HCT116 (cell line): ENCODE measurements at regions not wholly inside any gene's neighbourhood (a gene's known extent, or its start where the extent isn't known, plus 50 kb on each side); places are given as distances from the start of the nearest gene placed in this dataset.

Source experiments
- ATAC-seq: fragments of 200-7000 bp; cut with Tn5 transposase; 2 replicates; pipeline ENCODE4 v1.9.1; 2020; ENCODE audit warnings: mild to moderate bottlenecking, moderate library complexity
- BruUV-seq: library from RNA; stranded (reverse); fragments of 400-500 nt; replicated peaks from 2 replicates; lab custom pipeline; 2021; lab: Mats Ljungman, UMichigan
- CTCF ChIA-PET: fragments of 300-600 bp; sonication (Branson Sonifier 250); formaldehyde crosslinking; loops from one replicate; lab custom pipeline; 2021; ENCODE audit warnings: antibody characterized with exemption; lab: Charles Lee
- POLR2A ChIA-PET: fragments of 300-600, 350-600 bp; sonication (Branson Sonifier 250); formaldehyde crosslinking; loops from one replicate; lab custom pipeline; 2021; ENCODE audit warnings: antibody characterized with exemption; lab: Charles Lee
- RAD21 ChIA-PET, 2 experiments: fragments of 300-600 bp; sonication (Branson Sonifier 250); formaldehyde crosslinking; loops; one replicate each; lab custom pipeline; 2023; ENCODE audit warnings: low total read pairs in 2 of 2; ENCODE audit not compliant: uncharacterized antibody in 2 of 2, unreplicated experiment in 2 of 2, low non-redundant PET in 1 of 2; lab: Charles Lee
- DNase-seq: peaks from one replicate; pipeline ENCODE4 v3.0.0-alpha.2; 2010; ENCODE audit warnings: low read depth, low spot score
- H2AFZ ChIP-seq: fragments of 200-600 bp; shearing (Covaris generic), sonication (generic); 2 replicates; pipeline ENCODE4 v1.6.1; 2017; ENCODE audit warnings: low read depth, mixed run types, mixed read lengths, antibody characterized with exemption, low read length; ENCODE audit not compliant: poor library complexity, severe bottlenecking
- H3K27ac ChIP-seq: 2 replicates; pipeline ENCODE4 v1.5.1; 2012; ENCODE audit warnings: low read depth, low read length
- H3K27me3 ChIP-seq: fragments of 200-600 bp; sonication (generic); 2 replicates; pipeline ENCODE4 v1.6.1; 2016; ENCODE audit warnings: mixed run types, low read length, mixed read lengths; ENCODE audit not compliant: insufficient read depth
- H3K36me3 ChIP-seq, 2 experiments: fragments of 200-500 bp in 1 of 2; fragments of 200-600 bp in 1 of 2; sonication (Bioruptor generic) in 1 of 2; sonication (generic) in 1 of 2; 2 replicates each; pipeline versions ENCODE4 v1.5.1 to v1.6.1; 2014 to 2016; ENCODE audit warnings: low read length in 2 of 2, inconsistent platforms in 1 of 2, mixed read lengths in 1 of 2, mixed run types in 1 of 2; ENCODE audit not compliant: insufficient read depth in 2 of 2, control insufficient read depth in 1 of 2
- H3K4me1 ChIP-seq, 2 experiments: fragments of 200-600 bp in 1 of 2; sonication (generic) in 1 of 2; 2 replicates each; pipeline versions ENCODE4 v1.5.1 to v1.6.1; 2012 to 2017; ENCODE audit warnings: low read length in 2 of 2, inconsistent platforms in 1 of 2, mild to moderate bottlenecking in 1 of 2, mixed read lengths in 1 of 2, mixed run types in 1 of 2, moderate library complexity in 1 of 2; ENCODE audit not compliant: insufficient read depth in 2 of 2, control insufficient read depth in 1 of 2
- H3K4me2 ChIP-seq: fragments of 200-600 bp; sonication (generic); 2 replicates; pipeline ENCODE4 v1.6.1; 2017; ENCODE audit warnings: mixed run types, low read length, mixed read lengths
- H3K4me3 ChIP-seq, 2 experiments: fragments of 200-600 bp in 1 of 2; sonication (generic) in 1 of 2; replicated peaks in 1 of 2; 2 replicates each; pipeline ENCODE4 v1.5.1; 2011 to 2016; ENCODE audit warnings: low read length in 2 of 2, control low read depth in 1 of 2, low read depth in 1 of 2, mild to moderate bottlenecking in 1 of 2, mixed read lengths in 1 of 2, mixed run types in 1 of 2
- H3K79me2 ChIP-seq: fragments of 200-600 bp; sonication (generic); 2 replicates; pipeline ENCODE4 v1.6.1; 2017; ENCODE audit warnings: mild to moderate bottlenecking, mixed run types, low read length, moderate library complexity, mixed read lengths; ENCODE audit not compliant: insufficient read depth
- H3K9ac ChIP-seq: fragments of 200-600 bp; sonication (generic); 2 replicates; pipeline ENCODE4 v1.6.1; 2016; ENCODE audit warnings: low read length, mixed read lengths
- H3K9me2 ChIP-seq: fragments of 200-600 bp; sonication (generic), shearing (Covaris generic); 2 replicates; pipeline ENCODE4 v1.6.1; 2017; ENCODE audit warnings: mixed run types, mild to moderate bottlenecking, moderate library complexity; ENCODE audit not compliant: insufficient read depth
- H3K9me3 ChIP-seq, 2 experiments: fragments of 200-500 bp in 1 of 2; fragments of 200-600 bp in 1 of 2; sonication (Bioruptor generic) in 1 of 2; sonication (generic) in 1 of 2; 2 replicates each; pipeline ENCODE4 v1.6.1; 2014 to 2017; ENCODE audit warnings: low read length in 2 of 2, mixed read lengths in 2 of 2, inconsistent platforms in 1 of 2, low read depth in 1 of 2, mild to moderate bottlenecking in 1 of 2, mixed run types in 1 of 2, moderate library complexity in 1 of 2; ENCODE audit not compliant: control insufficient read depth in 1 of 2, insufficient read depth in 1 of 2
- H4K20me1 ChIP-seq: fragments of 200-600 bp; sonication (generic), shearing (Covaris generic); 2 replicates; pipeline ENCODE4 v1.6.1; 2017; ENCODE audit warnings: mixed run types, mild to moderate bottlenecking, moderate library complexity; ENCODE audit not compliant: insufficient read depth
- CBX3 ChIP-seq: IDR thresholded peaks from 2 replicates; pipeline ENCODE4 v1.6.1; 2012; ENCODE audit warnings: low read depth
- EGR1 ChIP-seq: IDR thresholded peaks from 2 replicates; pipeline ENCODE4 v1.6.1; 2012; ENCODE audit warnings: low read depth
- RAD21 ChIP-seq: IDR thresholded peaks from 2 replicates; pipeline ENCODE4 v1.6.1; 2012; ENCODE audit warnings: low read depth, mild to moderate bottlenecking
- TCF7L2 ChIP-seq: IDR thresholded peaks from 2 replicates; pipeline ENCODE4 v1.7.0; 2011; ENCODE audit warnings: borderline replicate concordance, inconsistent platforms; ENCODE audit not compliant: insufficient read depth, insufficient read length; ENCODE audit errors: extremely low read depth
- YY1 ChIP-seq: IDR thresholded peaks from 2 replicates; pipeline ENCODE4 v1.6.1; 2011; ENCODE audit warnings: low read length, low read depth, moderate library complexity, mild to moderate bottlenecking; ENCODE audit not compliant: insufficient replicate concordance; ENCODE audit errors: extremely low read depth
- ZFX ChIP-seq: fragments of 450-650 bp; IDR thresholded peaks from 2 replicates; pipeline ENCODE4 v1.6.1; 2017
- ZNF274 ChIP-seq: fragments of 200-500 bp; sonication (Bioruptor generic); IDR thresholded peaks from 2 replicates; pipeline ENCODE4 v1.6.1; 2014; ENCODE audit warnings: mild to moderate bottlenecking, low read depth, low read length, inconsistent platforms
- intact Hi-C: fragments of 100-400 bp; cut with micrococcal nuclease; formaldehyde crosslinking; loops from 2 replicates; pipeline ENCODE4 v1.10.0; 2022
- TF ChIP-seq, protein P1 (sequence below): IDR thresholded peaks from 2 replicates; pipeline ENCODE4 v1.6.1; 2012
- TF ChIP-seq, protein P2 (sequence below), 3 experiments: fragments of 200-600 bp in 1 of 3; sonication (generic) in 1 of 3; IDR thresholded peaks in 2 of 3; conservative IDR thresholded peaks in 1 of 3; 2 replicates each; pipeline ENCODE4 v1.5.1; 2012 to 2017; ENCODE audit warnings: low read depth in 2 of 3, low read length in 2 of 3, antibody characterized with exemption in 1 of 3, borderline replicate concordance in 1 of 3, control low read depth in 1 of 3, mild to moderate bottlenecking in 1 of 3, mixed read lengths in 1 of 3, mixed run types in 1 of 3, moderate library complexity in 1 of 3; ENCODE audit not compliant: insufficient read depth in 1 of 3

GRCh38 chr6:133837801-133838349 lies 51.0 kb upstream of the TCF21 start:
- Histone ChIP-seq H3K27ac (peak overlapping the region; percentile 60), H3K9ac (peak overlapping the region; percentile 58), H3K27me3 (no peaks in the 10 kb centered on the region), H3K36me3 (no peaks in the 10 kb centered on the region), H3K4me3 (peak overlapping the region; percentile 40 to 59), H2AFZ (peak overlapping the region; percentile 99), H4K20me1 (no peaks in the 10 kb centered on the region), H3K79me2 (no peaks in the 10 kb centered on the region), H3K4me1 (peaks cover 0 to 10% of the 10 kb centered on the region in 2 experiments; a peak in 2 of 4 replicates), H3K9me3 (no peaks in the 10 kb centered on the region)
- BruUV-seq: no TSS peak
- ChIA-PET POLR2A (interaction anchor here (0.9 to 1.2 kb wide), 2 partner anchors 79 to 268 kb away, joined by 3 to 4 read pairs; no protein-coding TSS in a partner anchor), CTCF (interaction anchor here (0.6 to 1.7 kb wide), 30 partner anchors 9 to 272 kb away, joined by 3 to 53 read pairs (median 4); no protein-coding TSS in a partner anchor)
- peak; percentile 68 for DNase-seq
- TF ChIP-seq YY1: peak; percentile 33
- no peak for TF ChIP-seq ZNF274
- peak; percentile 71 for TF ChIP-seq RAD21
- TF ChIP-seq, protein P1, sequence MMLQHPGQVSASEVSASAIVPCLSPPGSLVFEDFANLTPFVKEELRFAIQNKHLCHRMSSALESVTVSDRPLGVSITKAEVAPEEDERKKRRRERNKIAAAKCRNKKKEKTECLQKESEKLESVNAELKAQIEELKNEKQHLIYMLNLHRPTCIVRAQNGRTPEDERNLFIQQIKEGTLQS: no peak
- no peak for TF ChIP-seq TCF7L2
- TF ChIP-seq, protein P2, sequence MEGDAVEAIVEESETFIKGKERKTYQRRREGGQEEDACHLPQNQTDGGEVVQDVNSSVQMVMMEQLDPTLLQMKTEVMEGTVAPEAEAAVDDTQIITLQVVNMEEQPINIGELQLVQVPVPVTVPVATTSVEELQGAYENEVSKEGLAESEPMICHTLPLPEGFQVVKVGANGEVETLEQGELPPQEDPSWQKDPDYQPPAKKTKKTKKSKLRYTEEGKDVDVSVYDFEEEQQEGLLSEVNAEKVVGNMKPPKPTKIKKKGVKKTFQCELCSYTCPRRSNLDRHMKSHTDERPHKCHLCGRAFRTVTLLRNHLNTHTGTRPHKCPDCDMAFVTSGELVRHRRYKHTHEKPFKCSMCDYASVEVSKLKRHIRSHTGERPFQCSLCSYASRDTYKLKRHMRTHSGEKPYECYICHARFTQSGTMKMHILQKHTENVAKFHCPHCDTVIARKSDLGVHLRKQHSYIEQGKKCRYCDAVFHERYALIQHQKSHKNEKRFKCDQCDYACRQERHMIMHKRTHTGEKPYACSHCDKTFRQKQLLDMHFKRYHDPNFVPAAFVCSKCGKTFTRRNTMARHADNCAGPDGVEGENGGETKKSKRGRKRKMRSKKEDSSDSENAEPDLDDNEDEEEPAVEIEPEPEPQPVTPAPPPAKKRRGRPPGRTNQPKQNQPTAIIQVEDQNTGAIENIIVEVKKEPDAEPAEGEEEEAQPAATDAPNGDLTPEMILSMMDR (IDR thresholded peaks at IDR 0.05 in 2 of 3, conservative IDR thresholded peaks at IDR 0.05 in 1 of 3; ENCODE audit: borderline replicate concordance in 1 of 3, insufficient read depth in 1 of 3, low read depth in 2 of 3, low read length in 2 of 3): peak; percentile 95 to 97 (median 97)
- no peak for TF ChIP-seq EGR1
- no peak; the same call in 1 of the 2 replicates for TF ChIP-seq ZFX
- TF ChIP-seq CBX3: peak; percentile 80
- TF ChIP-seq, all 23 proteins: peak for 4
- intact Hi-C loops: loop anchor here (1.0 to 5.0 kb wide), 3 partner anchors 78 to 269 kb away; no protein-coding TSS in a partner anchor
- Histone ChIP-seq H3K4me2 (peak overlapping the region; percentile 85), H3K9me2 (no peaks in the 10 kb centered on the region)
- ATAC-seq: peak; percentile 95
- RAD21 ChIA-PET: interaction anchor here (1.1 to 1.4 kb wide), 3 partner anchors 79 to 268 kb away, joined by 7 to 11 read pairs (median 9); no protein-coding TSS in a partner anchor
